ENCODE measurements at regions not wholly inside any gene's neighbourhood (a gene's known extent, or its start where the extent isn't known, plus 50 kb on each side); places are given as distances from the start of the nearest gene placed in this dataset.

GRCh38 chr11:27926486-27926885 lies 181.5 kb downstream of the KIF18A start:
- no peaks in the 10 kb centered on the region for H3K36me3 ChIP-seq (ENCODE audit: control insufficient read depth, insufficient read depth, low read length)
- H3K4me1 ChIP-seq, result no peaks in the 10 kb centered on the region
- H3K4me3 ChIP-seq (ENCODE audit: low read depth, low read length), result no peak overlapping the region
- Mint-ChIP-seq H3K27me3 (ENCODE audit: insufficient read depth, unreplicated experiment) (no peaks in the 10 kb centered on the region), H3K36me3 (ENCODE audit: insufficient read depth, unreplicated experiment) (no peaks in the 10 kb centered on the region), H3K27ac (ENCODE audit: unreplicated experiment) (no peak overlapping the region), H3K4me3 (ENCODE audit: unreplicated experiment) (no peak overlapping the region), H3K4me1 (ENCODE audit: low read depth, unreplicated experiment) (no peaks in the 10 kb centered on the region), H3K9me3 (ENCODE audit: unreplicated experiment) (no peaks in the 10 kb centered on the region)
- no TSS peak for BruUV-seq (replicated peaks)
- DNase-seq, result no peak
- no peaks in the 10 kb centered on the region; the same call in 1 of the 2 replicates for H3K9me3 ChIP-seq
- TF ChIP-seq CTCF (IDR thresholded peaks at IDR 0.05; ENCODE audit: insufficient read depth in 1 of 2, low read depth in 1 of 2, low read length in 1 of 2, severe bottlenecking in 1 of 2, unreplicated experiment in 1 of 2), result no peak
- CTCF ChIA-PET, result no interaction called here
- POLR2A ChIA-PET, result no interaction called here
- H3K27me3 ChIP-seq (replicated peaks; ENCODE audit: control insufficient read depth, insufficient read depth, low read length), result no peaks in the 10 kb centered on the region
- intact Hi-C loops (cut with micrococcal nuclease; ENCODE audit: unreplicated experiment), result no loop called here

- intact Hi-C loops (cut with micrococcal nuclease; ENCODE audit: unreplicated experiment), result no loop called here
- Mint-ChIP-seq H3K4me1 (ENCODE audit: low read depth, unreplicated experiment) (no peaks in the 10 kb centered on the region), H3K27me3 (ENCODE audit: insufficient read depth, unreplicated experiment) (no peaks in the 10 kb centered on the region), H3K36me3 (ENCODE audit: insufficient read depth, unreplicated experiment) (peaks cover 5% of the 10 kb centered on the region), H3K9me3 (ENCODE audit: unreplicated experiment) (no peaks in the 10 kb centered on the region), H3K27ac (ENCODE audit: unreplicated experiment) (no peak overlapping the region), H3K4me3 (ENCODE audit: unreplicated experiment) (no peak overlapping the region)
- POLR2A ChIA-PET, result no interaction called here
- Histone ChIP-seq H3K36me3 (ENCODE audit: control insufficient read depth, insufficient read depth, low read length) (no peaks in the 10 kb centered on the region), H3K4me1 (no peaks in the 10 kb centered on the region), H3K4me3 (ENCODE audit: low read depth, low read length) (no peak overlapping the region), H3K9me3 (no peaks in the 10 kb centered on the region; the same call in 1 of the 2 replicates), H3K27me3 (replicated peaks; ENCODE audit: control insufficient read depth, insufficient read depth, low read length) (no peaks in the 10 kb centered on the region)
- CTCF ChIA-PET, result no interaction called here
- no TSS peak for BruUV-seq (replicated peaks)
- TF ChIP-seq CTCF (IDR thresholded peaks at IDR 0.05; ENCODE audit: insufficient read depth in 1 of 2, low read depth in 1 of 2, low read length in 1 of 2, severe bottlenecking in 1 of 2, unreplicated experiment in 1 of 2), result no peak
- DNase-seq, result no peak
Observed at GRCh38 chr11:27921472-27921871, 186.5 kb downstream of the KIF18A start.

- no peaks in the 10 kb centered on the region for H3K27me3 ChIP-seq (replicated peaks; ENCODE audit: control insufficient read depth, insufficient read depth, low read length)
- no peak for TF ChIP-seq CTCF (IDR thresholded peaks at IDR 0.05; ENCODE audit: insufficient read depth in 1 of 2, low read depth in 1 of 2, low read length in 1 of 2, severe bottlenecking in 1 of 2, unreplicated experiment in 1 of 2)
- intact Hi-C loops (cut with micrococcal nuclease; ENCODE audit: unreplicated experiment), result no loop called here
- CTCF ChIA-PET, result no interaction called here
- no peaks in the 10 kb centered on the region for H3K4me1 ChIP-seq
- no peaks in the 10 kb centered on the region for H3K4me1 Mint-ChIP-seq (ENCODE audit: low read depth, unreplicated experiment)
- no peak overlapping the region for H3K27ac Mint-ChIP-seq (ENCODE audit: unreplicated experiment)
- H3K27me3 Mint-ChIP-seq (ENCODE audit: insufficient read depth, unreplicated experiment), result no peaks in the 10 kb centered on the region
- no TSS peak for BruUV-seq (replicated peaks)
- H3K36me3 ChIP-seq (ENCODE audit: control insufficient read depth, insufficient read depth, low read length), result no peaks in the 10 kb centered on the region
- no peaks in the 10 kb centered on the region for H3K9me3 ChIP-seq
- H3K36me3 Mint-ChIP-seq (ENCODE audit: insufficient read depth, unreplicated experiment), result peaks cover 5% of the 10 kb centered on the region
- no peak overlapping the region for H3K4me3 ChIP-seq (ENCODE audit: low read depth, low read length)
- no peak for DNase-seq
- no peak overlapping the region for H3K4me3 Mint-ChIP-seq (ENCODE audit: unreplicated experiment)
- no peaks in the 10 kb centered on the region for H3K9me3 Mint-ChIP-seq (ENCODE audit: unreplicated experiment)
- POLR2A ChIA-PET, result no interaction called here
Observed at GRCh38 chr11:27916541-27917100, 191.3 kb downstream of the KIF18A start.
